IMR-90 (cell line): ENCODE measurements at regions not wholly inside any gene's neighbourhood (a gene's known extent, or its start where the extent isn't known, plus 50 kb on each side); places are given as distances from the start of the nearest gene placed in this dataset.

Experiments
- ATAC-seq: fragments of 200-7000 bp; cut with Tn5 transposase; 2 replicates; pipeline ENCODE4 v1.9.1; 2020; ENCODE audit warnings: low read depth, mild to moderate bottlenecking, moderate library complexity
- BruUV-seq: library from RNA; stranded (reverse); fragments of 400-500 nt; replicated peaks from 2 replicates; lab custom pipeline; 2021; lab: Mats Ljungman, UMichigan
- CTCF ChIA-PET: fragments of 300-600 bp; formaldehyde crosslinking; extraction: SDS; loops from one replicate; lab custom pipeline; 2021; ENCODE audit warnings: antibody characterized with exemption; lab: Yijun Ruan, JAX
- POLR2A ChIA-PET: fragments of 300-600 bp; sonication (Branson Sonifier 250); formaldehyde crosslinking; loops from one replicate; lab custom pipeline; 2022; ENCODE audit warnings: antibody characterized with exemption; ENCODE audit not compliant: unreplicated experiment; lab: Charles Lee
- DNase-seq: peaks from one replicate; pipeline ENCODE4 v3.0.0; 2013
- H2AFZ ChIP-seq: replicated peaks from 2 replicates; pipeline ENCODE3; 2013; ENCODE audit warnings: low read length, mild to moderate bottlenecking; ENCODE audit not compliant: poor library complexity
- H2AK5ac ChIP-seq: 2 replicates; pipeline ENCODE4 v1.6.1; 2013; ENCODE audit warnings: low read depth, low read length, inconsistent platforms
- H2AK9ac ChIP-seq: replicated peaks from 2 replicates; pipeline ENCODE3; 2013; ENCODE audit warnings: mild to moderate bottlenecking, low read depth, low read length, moderate library complexity; ENCODE audit not compliant: poor library complexity
- H2BK120ac ChIP-seq: 2 replicates; pipeline ENCODE4 v1.6.1; 2013; ENCODE audit warnings: low read depth, low read length, inconsistent platforms
- H2BK15ac ChIP-seq: 3 replicates; pipeline ENCODE4 v1.6.1; 2013; ENCODE audit warnings: low read depth, low read length, inconsistent platforms
- H2BK20ac ChIP-seq: 2 replicates; pipeline ENCODE4 v1.6.1; 2013; ENCODE audit warnings: low read depth, mild to moderate bottlenecking, inconsistent platforms, low read length, moderate library complexity
- H2BK5ac ChIP-seq: 2 replicates; pipeline ENCODE4 v1.6.1; 2013; ENCODE audit warnings: mild to moderate bottlenecking, low read depth, low read length, inconsistent platforms; ENCODE audit not compliant: poor library complexity, severe bottlenecking
- H3K14ac ChIP-seq: replicated peaks from 2 replicates; pipeline ENCODE4 v1.6.1; 2013; ENCODE audit warnings: low read depth, low read length, inconsistent platforms
- H3K18ac ChIP-seq: 2 replicates; pipeline ENCODE4 v1.6.1; 2013; ENCODE audit warnings: low read depth, low read length, control low read depth
- H3K23ac ChIP-seq: 2 replicates; pipeline ENCODE4 v1.6.1; 2013; ENCODE audit warnings: low read depth, low read length, inconsistent platforms
- H3K27ac ChIP-seq: 2 replicates; pipeline ENCODE4 v1.5.1; 2013; ENCODE audit warnings: mild to moderate bottlenecking, control low read depth, low read length; ENCODE audit not compliant: insufficient read depth
- H3K27me3 ChIP-seq: 2 replicates; pipeline ENCODE4 v1.6.1; 2013; ENCODE audit warnings: low read length; ENCODE audit not compliant: control insufficient read depth, insufficient read depth
- H3K36me3 ChIP-seq: 2 replicates; pipeline ENCODE4 v1.6.1; 2013; ENCODE audit warnings: low read length, mixed read lengths; ENCODE audit not compliant: control insufficient read depth, insufficient read depth
- H3K4ac ChIP-seq: 2 replicates; pipeline ENCODE4 v1.6.1; 2013; ENCODE audit warnings: low read depth, low read length, inconsistent platforms
- H3K4me1 ChIP-seq: 2 replicates; pipeline ENCODE4 v1.6.1; 2013; ENCODE audit warnings: low read length, mixed read lengths; ENCODE audit not compliant: control insufficient read depth, insufficient read depth
- H3K4me2 ChIP-seq: 2 replicates; pipeline ENCODE4 v1.6.1; 2013; ENCODE audit warnings: low read depth, mild to moderate bottlenecking, control low read depth, low read length, moderate library complexity
- H3K4me3 ChIP-seq: 2 replicates; pipeline ENCODE4 v1.5.1; 2013; ENCODE audit warnings: low read depth, mild to moderate bottlenecking, control low read depth, low read length, moderate library complexity; ENCODE audit not compliant: insufficient read depth
- H3K56ac ChIP-seq: 2 replicates; pipeline ENCODE4 v1.6.1; 2013; ENCODE audit warnings: low read length, inconsistent platforms; ENCODE audit not compliant: insufficient read depth; ENCODE audit errors: extremely low read depth
- H3K79me1 ChIP-seq, 2 experiments: 2 replicates each; pipeline ENCODE4 v1.6.1; 2013; ENCODE audit warnings: low read length in 2 of 2, inconsistent platforms in 1 of 2, low read depth in 1 of 2
- H3K9ac ChIP-seq: 2 replicates; pipeline ENCODE4 v1.6.1; 2013; ENCODE audit warnings: low read depth, low read length, control low read depth
- H3K9me1 ChIP-seq: 2 replicates; pipeline ENCODE4 v1.6.1; 2013; ENCODE audit warnings: low read length, inconsistent platforms; ENCODE audit not compliant: insufficient read depth
- H3K9me3 ChIP-seq: 2 replicates; pipeline ENCODE4 v1.6.1; 2013; ENCODE audit warnings: low read length; ENCODE audit not compliant: control insufficient read depth, insufficient read depth
- H4K20me1 ChIP-seq: 2 replicates; pipeline ENCODE4 v1.6.1; 2013; ENCODE audit warnings: low read length, inconsistent platforms; ENCODE audit not compliant: insufficient read depth
- H4K5ac ChIP-seq: 2 replicates; pipeline ENCODE4 v1.6.1; 2013; ENCODE audit warnings: mild to moderate bottlenecking, low read depth, low read length, control low read depth
- H4K8ac ChIP-seq, 2 experiments: 2 replicates each; pipeline ENCODE4 v1.6.1; 2013; ENCODE audit warnings: low read depth in 2 of 2, low read length in 2 of 2, control low read depth in 1 of 2, inconsistent platforms in 1 of 2
- H4K91ac ChIP-seq: 2 replicates; pipeline ENCODE4 v1.6.1; 2013; ENCODE audit warnings: low read depth, low read length, inconsistent platforms; ENCODE audit not compliant: insufficient read depth
- BHLHE40 ChIP-seq: fragments of 150-350 bp; IDR thresholded peaks from 2 replicates; pipeline ENCODE4 v1.6.1; 2016; ENCODE audit warnings: mild to moderate bottlenecking, low read depth, low read length
- CEBPB ChIP-seq: IDR thresholded peaks from 2 replicates; pipeline ENCODE4 v1.6.1; 2012; ENCODE audit warnings: low read depth, low read length, improper control_type of control experiment
- CHD1 ChIP-seq: IDR thresholded peaks from 2 replicates; pipeline ENCODE4 v1.6.1; 2012; ENCODE audit warnings: low read depth, low read length, improper control_type of control experiment
- CTCF ChIP-seq: conservative IDR thresholded peaks from 2 replicates; pipeline ENCODE4 v1.5.1; 2012; ENCODE audit warnings: mild to moderate bottlenecking, low read depth, low read length, improper control_type of control experiment
- ELK1 ChIP-seq: fragments of 150-350 bp; IDR thresholded peaks from 2 replicates; pipeline ENCODE4 v1.6.1; 2016; ENCODE audit warnings: low read depth, mild to moderate bottlenecking, low read length, moderate library complexity, borderline replicate concordance
- FOS ChIP-seq: fragments of 150-350 bp; IDR thresholded peaks from 2 replicates; pipeline ENCODE4 v1.6.1; 2016; ENCODE audit warnings: low read depth, low read length
- MAFK ChIP-seq: IDR thresholded peaks from 2 replicates; pipeline ENCODE4 v1.6.1; 2012; ENCODE audit warnings: low read depth, low read length, improper control_type of control experiment
- MAZ ChIP-seq: IDR thresholded peaks from 2 replicates; pipeline ENCODE4 v1.6.1; 2012; ENCODE audit warnings: low read depth, mild to moderate bottlenecking, low read length, improper control_type of control experiment, moderate library complexity, borderline replicate concordance
- MXI1 ChIP-seq: IDR thresholded peaks from 2 replicates; pipeline ENCODE4 v1.6.1; 2012; ENCODE audit warnings: low read depth, mild to moderate bottlenecking, low read length, moderate library complexity, borderline replicate concordance
- NFE2L2 ChIP-seq: fragments of 150-350 bp; IDR thresholded peaks from 2 replicates; pipeline ENCODE4 v1.6.1; 2016; ENCODE audit warnings: low read depth, mild to moderate bottlenecking, low read length
- POLR2A ChIP-seq: IDR thresholded peaks from 2 replicates; pipeline ENCODE4 v1.6.1; 2012; ENCODE audit warnings: mild to moderate bottlenecking, low read depth, low read length
- RAD21 ChIP-seq: IDR thresholded peaks from 2 replicates; pipeline ENCODE4 v1.6.1; 2012; ENCODE audit warnings: low read length, improper control_type of control experiment
- RCOR1 ChIP-seq: IDR thresholded peaks from 2 replicates; pipeline ENCODE4 v1.6.1; 2012; ENCODE audit warnings: mild to moderate bottlenecking, low read length, improper control_type of control experiment; ENCODE audit not compliant: insufficient replicate concordance
- RFX5 ChIP-seq: IDR thresholded peaks from 2 replicates; pipeline ENCODE4 v1.8.0; 2012; ENCODE audit warnings: low read depth, mild to moderate bottlenecking, low read length, moderate library complexity
- SMC3 ChIP-seq: fragments of 150-350 bp; IDR thresholded peaks from 2 replicates; pipeline ENCODE4 v1.6.1; 2016; ENCODE audit warnings: low read depth, mild to moderate bottlenecking, antibody characterized with exemption, low read length, moderate library complexity
- dilution Hi-C: fragments of 300-500 bp; cut with HindIII; formaldehyde crosslinking; loops from one replicate; pipeline ENCODE4 v1.14.3; 2018; ENCODE audit warnings: low sequenced_read_pairs; ENCODE audit not compliant: unreplicated experiment
- in situ Hi-C: fragments of 300-500 bp; cut with MboI; formaldehyde crosslinking; loops from 3 replicates; pipeline ENCODE4 v1.14.3; 2019; ENCODE audit warnings: low sequenced_read_pairs, inconsistent platforms, mixed read lengths
- intact Hi-C: fragments of 100-400 bp; cut with micrococcal nuclease; formaldehyde crosslinking; loops from 2 replicates; pipeline ENCODE4 v1.10.0; 2022
- TF ChIP-seq, protein P1 (sequence below): fragments of 150-350 bp; IDR thresholded peaks from 2 replicates; pipeline ENCODE4 v1.6.1; 2017; ENCODE audit warnings: mild to moderate bottlenecking, antibody characterized with exemption, low read length, low read depth

DNA sequence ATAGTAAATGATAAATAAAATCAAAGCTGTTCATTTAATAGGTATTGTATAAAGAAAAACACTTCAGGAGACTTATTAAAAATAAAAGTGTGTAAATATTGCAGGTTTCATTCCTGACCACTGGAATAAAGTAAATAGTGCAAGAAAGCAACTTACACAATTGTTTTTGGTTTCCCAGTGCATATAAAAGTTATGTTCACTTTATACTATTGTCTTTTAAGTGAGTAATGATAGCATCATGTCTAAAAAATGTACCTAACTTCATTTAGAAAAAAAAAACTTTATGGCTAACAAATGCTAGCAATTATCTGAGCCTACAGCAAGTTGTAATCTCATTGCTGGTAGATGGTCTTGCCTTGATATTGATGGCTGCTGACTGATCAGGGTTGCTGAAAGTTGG, 726.6 kb upstream of the POU3F2 start:
- H3K27ac ChIP-seq = no peak overlapping the region
- H3K36me3 ChIP-seq = no peaks in the 10 kb centered on the region
- no peaks in the 10 kb centered on the region for H4K20me1 ChIP-seq
- H3K9me1 ChIP-seq = no peaks in the 10 kb centered on the region
- H2BK5ac ChIP-seq = no peak overlapping the region
- H4K91ac ChIP-seq = no peak overlapping the region
- H3K4me2 ChIP-seq = no peak overlapping the region
- H3K9ac ChIP-seq = no peak overlapping the region
- POLR2A ChIA-PET = no interaction called here
- CTCF ChIA-PET = no interaction called here
- TF ChIP-seq CHD1 = no peak
- no peak for TF ChIP-seq CTCF
- TF ChIP-seq MAFK = no peak
- TF ChIP-seq RAD21 = no peak
- TF ChIP-seq MAZ = no peak
- TF ChIP-seq, protein P1, sequence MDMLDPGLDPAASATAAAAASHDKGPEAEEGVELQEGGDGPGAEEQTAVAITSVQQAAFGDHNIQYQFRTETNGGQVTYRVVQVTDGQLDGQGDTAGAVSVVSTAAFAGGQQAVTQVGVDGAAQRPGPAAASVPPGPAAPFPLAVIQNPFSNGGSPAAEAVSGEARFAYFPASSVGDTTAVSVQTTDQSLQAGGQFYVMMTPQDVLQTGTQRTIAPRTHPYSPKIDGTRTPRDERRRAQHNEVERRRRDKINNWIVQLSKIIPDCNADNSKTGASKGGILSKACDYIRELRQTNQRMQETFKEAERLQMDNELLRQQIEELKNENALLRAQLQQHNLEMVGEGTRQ = no peak
- no peak for TF ChIP-seq NFE2L2
- no peak for TF ChIP-seq CEBPB
- no peak for TF ChIP-seq RCOR1
- TF ChIP-seq SMC3 = no peak
- no peak for TF ChIP-seq POLR2A
- TF ChIP-seq BHLHE40 = no peak
- no peak for TF ChIP-seq RFX5
- TF ChIP-seq FOS = no peak
- no peak for TF ChIP-seq MXI1
- no peak for TF ChIP-seq ELK1
- intact Hi-C loops (no loop called here), dilution Hi-C loops (no loop called here), in situ Hi-C loops (no loop called here)
- no peaks in the 10 kb centered on the region for H3K4me1 ChIP-seq
- H2BK20ac ChIP-seq = no peak overlapping the region
- no peak overlapping the region for H2AK9ac ChIP-seq
- no peak overlapping the region for H3K4me3 ChIP-seq
- no peak overlapping the region for H3K18ac ChIP-seq
- H4K5ac ChIP-seq = no peak overlapping the region
- no peak overlapping the region for H4K8ac ChIP-seq
- no peaks in the 10 kb centered on the region for H3K79me1 ChIP-seq
- H2BK15ac ChIP-seq = no peak overlapping the region
- H2AK5ac ChIP-seq = no peak overlapping the region
- no peak for DNase-seq
- no peak overlapping the region for H2AFZ ChIP-seq
- H3K9me3 ChIP-seq = peaks cover 6% of the 10 kb centered on the region; the same call in 1 of the 2 replicates
- no peak overlapping the region for H2BK120ac ChIP-seq
- BruUV-seq = no TSS peak
- H3K14ac ChIP-seq = no peak overlapping the region
- H3K27me3 ChIP-seq = no peaks in the 10 kb centered on the region
- no peak for ATAC-seq
- no peak overlapping the region for H3K23ac ChIP-seq
- H3K56ac ChIP-seq = no peak overlapping the region
- no peak overlapping the region for H3K4ac ChIP-seq
